ENCODE measurements at regions not wholly inside any gene's neighbourhood (a gene's known extent, or its start where the extent isn't known, plus 50 kb on each side); places are given as distances from the start of the nearest gene placed in this dataset.

- DNase-seq (no peak), ATAC-seq (no peak)
- TF ChIP-seq CTCF (IDR thresholded peaks at IDR 0.05) = no peak
- intact Hi-C loops (cut with DNase I, micrococcal nuclease) = no loop called here
- Histone ChIP-seq H3K4me1 (ENCODE audit: low read depth) (no peaks in the 10 kb centered on the region), H3K9me3 (no peaks in the 10 kb centered on the region), H3K36me3 (ENCODE audit: low read depth) (no peaks in the 10 kb centered on the region), H3K4me3 (no peak overlapping the region)
Measured at GRCh38 chr3:86208772-86209171, 782.2 kb downstream of the VGLL3 start.

- intact Hi-C loops (cut with DNase I, micrococcal nuclease) = no loop called here
Measured at GRCh38 chr3:86182606-86183005, 808.3 kb downstream of the VGLL3 start.

GRCh38 chr3:86180696-86181095 is 810.3 kb downstream of the VGLL3 start:
- Histone ChIP-seq H3K9me3 (no peaks in the 10 kb centered on the region), H3K4me1 (ENCODE audit: low read depth) (no peaks in the 10 kb centered on the region), H3K4me3 (no peak overlapping the region), H3K36me3 (ENCODE audit: low read depth) (no peaks in the 10 kb centered on the region)
- ATAC-seq (peak; percentile 66), DNase-seq (no peak)
- intact Hi-C loops (cut with DNase I, micrococcal nuclease) = no loop called here
- TF ChIP-seq CTCF (IDR thresholded peaks at IDR 0.05) = no peak

More at GRCh38 chr3:86182606-86183005, 808.3 kb downstream of the VGLL3 start:
- H3K4me1 ChIP-seq (ENCODE audit: low read depth) = no peaks in the 10 kb centered on the region
- ATAC-seq = no peak
- DNase-seq = no peak
- H3K36me3 ChIP-seq (ENCODE audit: low read depth) = no peaks in the 10 kb centered on the region
- no peak overlapping the region for H3K4me3 ChIP-seq
- no peaks in the 10 kb centered on the region for H3K9me3 ChIP-seq
- no peak for TF ChIP-seq CTCF (IDR thresholded peaks at IDR 0.05)

- intact Hi-C loops (cut with DNase I, micrococcal nuclease) = no loop called here
- ATAC-seq = no peak
Measured at GRCh38 chr3:86178095-86178494, 812.9 kb downstream of the VGLL3 start.

GRCh38 chr3:86176445-86176784 is 814.5 kb downstream of the VGLL3 start:
- intact Hi-C loops (cut with DNase I, micrococcal nuclease) = no loop called here
- Histone ChIP-seq H3K9me3 (no peaks in the 10 kb centered on the region), H3K36me3 (ENCODE audit: low read depth) (no peaks in the 10 kb centered on the region), H3K4me3 (no peak overlapping the region), H3K4me1 (ENCODE audit: low read depth) (no peaks in the 10 kb centered on the region)
- ATAC-seq = no peak
- no peak for TF ChIP-seq CTCF (IDR thresholded peaks at IDR 0.05)
- no peak for DNase-seq

More at GRCh38 chr3:86178095-86178494, 812.9 kb downstream of the VGLL3 start:
- no peaks in the 10 kb centered on the region for H3K4me1 ChIP-seq (ENCODE audit: low read depth)
- no peak for DNase-seq
- H3K4me3 ChIP-seq = no peak overlapping the region
- no peak for TF ChIP-seq CTCF (IDR thresholded peaks at IDR 0.05)
- H3K36me3 ChIP-seq (ENCODE audit: low read depth) = no peaks in the 10 kb centered on the region
- no peaks in the 10 kb centered on the region for H3K9me3 ChIP-seq

All from mucosa of descending colon (tissue), 3 donors.